ENCODE measurements at regions not wholly inside any gene's neighbourhood (a gene's known extent, or its start where the extent isn't known, plus 50 kb on each side); places are given as distances from the start of the nearest gene placed in this dataset.

DNA sequence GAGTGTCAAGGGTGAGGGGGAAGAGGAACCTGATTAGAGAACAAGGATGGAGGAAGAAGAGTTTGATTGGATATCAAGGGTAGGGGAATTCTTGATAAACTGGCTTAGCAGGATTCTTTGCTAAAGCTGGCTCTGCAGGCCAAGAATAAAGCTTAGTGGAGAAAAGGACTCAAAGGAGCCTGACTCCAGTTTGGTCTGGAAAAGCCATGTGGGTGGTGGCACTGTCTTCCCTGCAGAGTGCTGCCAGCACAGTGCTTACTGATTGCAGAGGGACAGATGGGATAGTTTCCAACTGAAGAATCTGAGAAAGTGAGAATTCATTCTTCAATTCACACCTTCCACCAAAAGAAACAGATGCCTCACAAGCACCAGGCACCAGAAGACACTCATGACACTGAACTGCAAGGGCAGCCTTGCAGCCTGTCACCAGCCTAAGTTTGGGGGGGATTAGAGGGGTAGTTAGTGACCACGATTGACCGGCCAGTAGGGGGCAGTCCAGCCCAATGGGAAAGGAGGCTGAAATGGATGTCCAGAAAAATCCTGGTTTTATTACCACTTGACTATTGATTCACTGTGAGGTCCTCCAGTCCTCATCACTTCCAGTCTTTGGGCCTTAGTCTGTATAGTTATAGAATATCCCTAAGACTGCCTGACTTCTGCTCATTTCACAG lies 334.5 kb downstream of the SMAD2 start:
- Histone ChIP-seq H3K4me2 (replicated peaks; ENCODE audit: extremely low read depth, low read length, poor library complexity, severe bottlenecking) (no peak overlapping the region), H3K4me3 (replicated peaks in 1 of 3; ENCODE audit: low read depth in 2 of 3, low read length in 3 of 3) (no peak overlapping the region), H4K20me1 (ENCODE audit: insufficient read depth, low read length) (no peaks in the 10 kb centered on the region), H3K4me1 (ENCODE audit: control insufficient read depth in 1 of 2, insufficient read depth in 2 of 2, low read length in 2 of 2) (no peaks in the 10 kb centered on the region), H3K79me2 (ENCODE audit: insufficient read depth, low read length) (no peaks in the 10 kb centered on the region), H2AFZ (ENCODE audit: insufficient read depth, low read depth, low read length, poor library complexity, severe bottlenecking) (no peak overlapping the region), H3K9ac (ENCODE audit: insufficient read depth, low read length, poor library complexity, severe bottlenecking) (no peak overlapping the region), H3K36me3 (replicated peaks in 1 of 2; ENCODE audit: control insufficient read depth in 1 of 2, insufficient read depth in 2 of 2, low read length in 2 of 2) (no peaks in the 10 kb centered on the region), H3K27me3 (ENCODE audit: control insufficient read depth in 2 of 2, insufficient read depth in 2 of 2, low read length in 2 of 2) (peaks cover 3 to 7% of the 10 kb centered on the region in 2 donors), H3K27ac (ENCODE audit: low read depth in 1 of 2, low read length in 2 of 2) (no peak overlapping the region), H3K9me3 (replicated peaks in 1 of 2; ENCODE audit: control insufficient read depth in 1 of 2, insufficient read depth in 1 of 2, low read length in 2 of 2) (peaks cover 0 to 12% of the 10 kb centered on the region in 2 donors)
- H3K4me1 Mint-ChIP-seq: no peaks in the 10 kb centered on the region
- intact Hi-C loops (cut with micrococcal nuclease): no loop called here
- peak; percentile 34 for TF ChIP-seq CTCF (IDR thresholded peaks at IDR 0.05)
- H3K27ac Mint-ChIP-seq: no peak overlapping the region
- no peak for DNase-seq
- no CpG with 5 or more reads among the region's 2 CpGs for WGBS (ENCODE audit: insufficient coverage)
- peaks cover 0 to 8% (median 3%) of the 10 kb centered on the region in 7 donors for H3K9me3 Mint-ChIP-seq
- no peak overlapping the region for H3K4me3 Mint-ChIP-seq
- no peaks in the 10 kb centered on the region for H3K36me3 Mint-ChIP-seq
- H3K27me3 Mint-ChIP-seq (ENCODE audit: low read depth in 3 of 3): peaks cover 5 to 17% (median 16%) of the 10 kb centered on the region in 3 donors

GRCh38 chr18:47594621-47595086 lies 335.8 kb downstream of the SMAD2 start:
- Mint-ChIP-seq H3K4me1 (no peaks in the 10 kb centered on the region), H3K36me3 (no peaks in the 10 kb centered on the region), H3K27me3 (ENCODE audit: low read depth in 3 of 3) (peaks cover 5 to 17% (median 17%) of the 10 kb centered on the region in 3 donors), H3K9me3 (peaks cover 0 to 11% (median 3%) of the 10 kb centered on the region in 7 donors), H3K4me3 (peak overlapping the region in 1 of 2 donors; percentile 11), H3K27ac (no peak overlapping the region)
- Histone ChIP-seq H3K79me2 (ENCODE audit: insufficient read depth, low read length) (no peaks in the 10 kb centered on the region), H2AFZ (ENCODE audit: insufficient read depth, low read depth, low read length, poor library complexity, severe bottlenecking) (no peak overlapping the region), H3K4me3 (replicated peaks in 1 of 3; ENCODE audit: low read depth in 2 of 3, low read length in 3 of 3) (no peak overlapping the region), H3K4me1 (ENCODE audit: control insufficient read depth in 1 of 2, insufficient read depth in 2 of 2, low read length in 2 of 2) (no peaks in the 10 kb centered on the region), H3K27ac (ENCODE audit: low read depth in 1 of 2, low read length in 2 of 2) (no peak overlapping the region), H3K9me3 (replicated peaks in 1 of 2; ENCODE audit: control insufficient read depth in 1 of 2, insufficient read depth in 1 of 2, low read length in 2 of 2) (peaks cover 0 to 5% of the 10 kb centered on the region in 2 donors), H3K4me2 (replicated peaks; ENCODE audit: extremely low read depth, low read length, poor library complexity, severe bottlenecking) (no peak overlapping the region), H3K36me3 (replicated peaks in 1 of 2; ENCODE audit: control insufficient read depth in 1 of 2, insufficient read depth in 2 of 2, low read length in 2 of 2) (no peaks in the 10 kb centered on the region), H4K20me1 (ENCODE audit: insufficient read depth, low read length) (no peaks in the 10 kb centered on the region), H3K27me3 (ENCODE audit: control insufficient read depth in 2 of 2, insufficient read depth in 2 of 2, low read length in 2 of 2) (peaks cover 3 to 7% of the 10 kb centered on the region in 2 donors), H3K9ac (ENCODE audit: insufficient read depth, low read length, poor library complexity, severe bottlenecking) (no peak overlapping the region)
- TF ChIP-seq CTCF (IDR thresholded peaks at IDR 0.05): no peak
- intact Hi-C loops (cut with micrococcal nuclease): no loop called here
- 98% methylated on average over 11 of the region's 23 CpGs for WGBS (ENCODE audit: insufficient coverage)
- no peak for DNase-seq
